HEK293 (cell line): ENCODE measurements at regions not wholly inside any gene's neighbourhood (a gene's known extent, or its start where the extent isn't known, plus 50 kb on each side); places are given as distances from the start of the nearest gene placed in this dataset.

Source experiments
- CTCF ChIA-PET: fragments of 350-600 bp; formaldehyde crosslinking; extraction: SDS; loops from one replicate; lab custom pipeline; 2021; ENCODE audit warnings: antibody characterized with exemption; lab: Yijun Ruan, JAX
- POLR2A ChIA-PET: fragments of 300-600 bp; formaldehyde crosslinking; extraction: SDS; loops from one replicate; lab custom pipeline; 2020; ENCODE audit warnings: antibody characterized with exemption, inconsistent platforms; lab: Yijun Ruan, JAX
- H3K27ac ChIP-seq: fragments of 200-500 bp; sonication (Bioruptor generic); 2 replicates; pipeline ENCODE4 v1.5.1; 2014; ENCODE audit warnings: low read depth, low read length, control low read depth, inconsistent platforms; ENCODE audit errors: extremely low read depth
- H3K36me3 ChIP-seq, 2 experiments: fragments of 200-500 bp in 1 of 2; sonication (Bioruptor generic) in 1 of 2; 1 replicate in 1 of 2; 2 replicates in 1 of 2; pipeline ENCODE4 v1.5.1; 2014 to 2017; ENCODE audit warnings: inconsistent platforms in 2 of 2, low read length in 2 of 2; ENCODE audit not compliant: control insufficient read depth in 2 of 2, insufficient read depth in 1 of 2
- H3K4me1 ChIP-seq: fragments of 200-500 bp; sonication (Bioruptor generic); 2 replicates; pipeline ENCODE4 v1.5.1; 2014; ENCODE audit warnings: mild to moderate bottlenecking, low read length, inconsistent platforms; ENCODE audit not compliant: control insufficient read depth, insufficient read depth
- H3K4me3 ChIP-seq: 2 replicates; pipeline ENCODE4 v1.5.1; 2011; ENCODE audit warnings: low read depth, mild to moderate bottlenecking, control low read depth, low read length, moderate library complexity
- H3K9me3 ChIP-seq: fragments of 200-500 bp; sonication (Bioruptor generic); 2 replicates; pipeline ENCODE4 v1.5.1; 2014; ENCODE audit warnings: low read depth, low read length, inconsistent platforms; ENCODE audit not compliant: control insufficient read depth, insufficient read depth
- KLF8 ChIP-seq: fragments of 450-650 bp; formaldehyde crosslinking; IDR thresholded peaks from 2 replicates; pipeline ENCODE4 v1.5.1; 2016; ENCODE audit warnings: missing biosample characterization, missing genetic modification characterization
- SP2 ChIP-seq: fragments of 450-650 bp; formaldehyde crosslinking; IDR thresholded peaks from 2 replicates; pipeline ENCODE4 v1.5.1; 2016; ENCODE audit warnings: missing biosample characterization, missing genetic modification characterization
- ZBTB20 ChIP-seq: fragments of 450-650 bp; formaldehyde crosslinking; IDR thresholded peaks from 2 replicates; pipeline ENCODE4 v1.5.1; 2016; ENCODE audit warnings: missing biosample characterization, missing genetic modification characterization
- ZIC2 ChIP-seq: fragments of 450-650 bp; formaldehyde crosslinking; IDR thresholded peaks from 2 replicates; pipeline ENCODE4 v1.5.1; 2016; ENCODE audit warnings: missing biosample characterization, missing genetic modification characterization
- ZNF146 ChIP-seq: fragments of 450-650 bp; formaldehyde crosslinking; IDR thresholded peaks from 2 replicates; pipeline ENCODE4 v1.5.1; 2016; ENCODE audit warnings: missing biosample characterization, missing genetic modification characterization
- ZNF19 ChIP-seq: fragments of 450-650 bp; formaldehyde crosslinking; IDR thresholded peaks from 2 replicates; pipeline ENCODE4; 2016; ENCODE audit warnings: missing biosample characterization, missing genetic modification characterization, low read depth
- ZNF292 ChIP-seq: fragments of 450-650 bp; formaldehyde crosslinking; IDR thresholded peaks from 2 replicates; pipeline ENCODE4 v1.5.1; 2016; ENCODE audit warnings: low read depth, missing biosample characterization, missing genetic modification characterization, borderline replicate concordance
- ZNF48 ChIP-seq: fragments of 450-650 bp; formaldehyde crosslinking; IDR thresholded peaks from 2 replicates; pipeline ENCODE4 v1.5.1; 2016; ENCODE audit warnings: missing biosample characterization, missing genetic modification characterization
- ZNF549 ChIP-seq: fragments of 450-650 bp; IDR thresholded peaks from 2 replicates; pipeline ENCODE4 v1.5.1; 2018; ENCODE audit warnings: missing biosample characterization, missing genetic modification characterization, mild to moderate bottlenecking, inconsistent platforms, moderate library complexity
- ZNF555 ChIP-seq: fragments of 450-650 bp; formaldehyde crosslinking; conservative IDR thresholded peaks from 2 replicates; pipeline ENCODE4 v1.5.1; 2017; ENCODE audit warnings: missing biosample characterization, mild to moderate bottlenecking, missing genetic modification characterization, inconsistent platforms
- ZNF843 ChIP-seq: fragments of 450-650 bp; formaldehyde crosslinking; IDR thresholded peaks from 2 replicates; pipeline ENCODE4 v1.5.1; 2016; ENCODE audit warnings: missing biosample characterization, missing genetic modification characterization
- TF ChIP-seq, protein P1 (sequence below): fragments of 450-650 bp; IDR thresholded peaks from 2 replicates; pipeline ENCODE4 v1.5.1; 2018; ENCODE audit warnings: missing biosample characterization, mild to moderate bottlenecking, missing genetic modification characterization
- TF ChIP-seq, protein P2 (sequence below): fragments of 450-650 bp; formaldehyde crosslinking; IDR thresholded peaks from 2 replicates; pipeline ENCODE4 v1.5.1; 2017; ENCODE audit warnings: missing biosample characterization, missing genetic modification characterization
- TF ChIP-seq, protein P3 (sequence below): fragments of 450-650 bp; formaldehyde crosslinking; IDR thresholded peaks from 2 replicates; pipeline ENCODE4 v1.5.1; 2016; ENCODE audit warnings: missing biosample characterization, missing genetic modification characterization, borderline replicate concordance
- TF ChIP-seq, protein P4 (sequence below): fragments of 450-650 bp; formaldehyde crosslinking; IDR thresholded peaks from 2 replicates; pipeline ENCODE4 v1.5.1; 2016; ENCODE audit warnings: missing biosample characterization, missing genetic modification characterization

DNA sequence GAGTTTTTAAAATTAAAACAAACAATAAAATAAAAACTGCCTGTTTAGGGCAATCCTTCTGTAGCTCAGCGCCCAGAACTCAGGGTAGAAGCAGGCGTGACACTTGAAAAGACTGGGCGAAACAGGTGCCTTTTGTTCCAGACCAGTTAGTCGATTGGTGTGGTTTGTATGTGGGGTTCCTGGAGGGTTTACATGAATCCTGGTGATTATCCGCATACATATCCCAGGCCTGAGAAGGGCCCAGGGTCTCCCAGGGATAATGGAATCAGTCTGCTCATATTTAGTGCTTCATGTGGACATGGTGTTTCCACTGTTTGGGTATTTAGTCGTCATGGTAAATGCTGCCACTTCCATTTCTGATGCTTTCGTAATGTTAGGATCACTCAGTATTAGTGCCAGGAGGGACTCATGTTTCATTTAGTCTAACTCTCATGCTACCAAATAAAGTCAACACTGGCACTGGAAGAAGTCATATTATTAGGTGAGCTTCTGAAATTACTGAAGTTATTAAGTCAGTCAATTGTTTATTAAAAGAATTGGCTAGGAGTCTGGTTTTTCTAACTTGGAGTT is 116.5 kb downstream of the SAMD5 start:
- CTCF ChIA-PET = interaction anchor here (1.7 kb wide), 1 partner anchor 10 kb away, joined by 4 read pairs; no protein-coding TSS in a partner anchor
- H3K9me3 ChIP-seq = no peaks in the 10 kb centered on the region
- POLR2A ChIA-PET = no interaction called here
- H3K4me3 ChIP-seq = no peak overlapping the region
- H3K36me3 ChIP-seq = no peaks in the 10 kb centered on the region
- H3K27ac ChIP-seq = no peak overlapping the region
- H3K4me1 ChIP-seq = no peaks in the 10 kb centered on the region
- no peak for TF ChIP-seq ZNF146 (tag by site-specific recombination)
- TF ChIP-seq, protein P1, sequence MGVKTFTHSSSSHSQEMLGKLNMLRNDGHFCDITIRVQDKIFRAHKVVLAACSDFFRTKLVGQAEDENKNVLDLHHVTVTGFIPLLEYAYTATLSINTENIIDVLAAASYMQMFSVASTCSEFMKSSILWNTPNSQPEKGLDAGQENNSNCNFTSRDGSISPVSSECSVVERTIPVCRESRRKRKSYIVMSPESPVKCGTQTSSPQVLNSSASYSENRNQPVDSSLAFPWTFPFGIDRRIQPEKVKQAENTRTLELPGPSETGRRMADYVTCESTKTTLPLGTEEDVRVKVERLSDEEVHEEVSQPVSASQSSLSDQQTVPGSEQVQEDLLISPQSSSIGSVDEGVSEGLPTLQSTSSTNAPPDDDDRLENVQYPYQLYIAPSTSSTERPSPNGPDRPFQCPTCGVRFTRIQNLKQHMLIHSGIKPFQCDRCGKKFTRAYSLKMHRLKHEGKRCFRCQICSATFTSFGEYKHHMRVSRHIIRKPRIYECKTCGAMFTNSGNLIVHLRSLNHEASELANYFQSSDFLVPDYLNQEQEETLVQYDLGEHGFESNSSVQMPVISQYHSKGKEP = no peak
- no peak for TF ChIP-seq ZNF48 (tag by site-specific recombination)
- TF ChIP-seq ZNF19 (tag by site-specific recombination) = no peak
- TF ChIP-seq, protein P2, sequence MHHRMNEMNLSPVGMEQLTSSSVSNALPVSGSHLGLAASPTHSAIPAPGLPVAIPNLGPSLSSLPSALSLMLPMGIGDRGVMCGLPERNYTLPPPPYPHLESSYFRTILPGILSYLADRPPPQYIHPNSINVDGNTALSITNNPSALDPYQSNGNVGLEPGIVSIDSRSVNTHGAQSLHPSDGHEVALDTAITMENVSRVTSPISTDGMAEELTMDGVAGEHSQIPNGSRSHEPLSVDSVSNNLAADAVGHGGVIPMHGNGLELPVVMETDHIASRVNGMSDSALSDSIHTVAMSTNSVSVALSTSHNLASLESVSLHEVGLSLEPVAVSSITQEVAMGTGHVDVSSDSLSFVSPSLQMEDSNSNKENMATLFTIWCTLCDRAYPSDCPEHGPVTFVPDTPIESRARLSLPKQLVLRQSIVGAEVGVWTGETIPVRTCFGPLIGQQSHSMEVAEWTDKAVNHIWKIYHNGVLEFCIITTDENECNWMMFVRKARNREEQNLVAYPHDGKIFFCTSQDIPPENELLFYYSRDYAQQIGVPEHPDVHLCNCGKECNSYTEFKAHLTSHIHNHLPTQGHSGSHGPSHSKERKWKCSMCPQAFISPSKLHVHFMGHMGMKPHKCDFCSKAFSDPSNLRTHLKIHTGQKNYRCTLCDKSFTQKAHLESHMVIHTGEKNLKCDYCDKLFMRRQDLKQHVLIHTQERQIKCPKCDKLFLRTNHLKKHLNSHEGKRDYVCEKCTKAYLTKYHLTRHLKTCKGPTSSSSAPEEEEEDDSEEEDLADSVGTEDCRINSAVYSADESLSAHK (tag by site-specific recombination) = no peak
- TF ChIP-seq ZNF555 (tag by site-specific recombination) = no peak
- TF ChIP-seq ZNF292 (tag by site-specific recombination) = no peak
- TF ChIP-seq, protein P3, sequence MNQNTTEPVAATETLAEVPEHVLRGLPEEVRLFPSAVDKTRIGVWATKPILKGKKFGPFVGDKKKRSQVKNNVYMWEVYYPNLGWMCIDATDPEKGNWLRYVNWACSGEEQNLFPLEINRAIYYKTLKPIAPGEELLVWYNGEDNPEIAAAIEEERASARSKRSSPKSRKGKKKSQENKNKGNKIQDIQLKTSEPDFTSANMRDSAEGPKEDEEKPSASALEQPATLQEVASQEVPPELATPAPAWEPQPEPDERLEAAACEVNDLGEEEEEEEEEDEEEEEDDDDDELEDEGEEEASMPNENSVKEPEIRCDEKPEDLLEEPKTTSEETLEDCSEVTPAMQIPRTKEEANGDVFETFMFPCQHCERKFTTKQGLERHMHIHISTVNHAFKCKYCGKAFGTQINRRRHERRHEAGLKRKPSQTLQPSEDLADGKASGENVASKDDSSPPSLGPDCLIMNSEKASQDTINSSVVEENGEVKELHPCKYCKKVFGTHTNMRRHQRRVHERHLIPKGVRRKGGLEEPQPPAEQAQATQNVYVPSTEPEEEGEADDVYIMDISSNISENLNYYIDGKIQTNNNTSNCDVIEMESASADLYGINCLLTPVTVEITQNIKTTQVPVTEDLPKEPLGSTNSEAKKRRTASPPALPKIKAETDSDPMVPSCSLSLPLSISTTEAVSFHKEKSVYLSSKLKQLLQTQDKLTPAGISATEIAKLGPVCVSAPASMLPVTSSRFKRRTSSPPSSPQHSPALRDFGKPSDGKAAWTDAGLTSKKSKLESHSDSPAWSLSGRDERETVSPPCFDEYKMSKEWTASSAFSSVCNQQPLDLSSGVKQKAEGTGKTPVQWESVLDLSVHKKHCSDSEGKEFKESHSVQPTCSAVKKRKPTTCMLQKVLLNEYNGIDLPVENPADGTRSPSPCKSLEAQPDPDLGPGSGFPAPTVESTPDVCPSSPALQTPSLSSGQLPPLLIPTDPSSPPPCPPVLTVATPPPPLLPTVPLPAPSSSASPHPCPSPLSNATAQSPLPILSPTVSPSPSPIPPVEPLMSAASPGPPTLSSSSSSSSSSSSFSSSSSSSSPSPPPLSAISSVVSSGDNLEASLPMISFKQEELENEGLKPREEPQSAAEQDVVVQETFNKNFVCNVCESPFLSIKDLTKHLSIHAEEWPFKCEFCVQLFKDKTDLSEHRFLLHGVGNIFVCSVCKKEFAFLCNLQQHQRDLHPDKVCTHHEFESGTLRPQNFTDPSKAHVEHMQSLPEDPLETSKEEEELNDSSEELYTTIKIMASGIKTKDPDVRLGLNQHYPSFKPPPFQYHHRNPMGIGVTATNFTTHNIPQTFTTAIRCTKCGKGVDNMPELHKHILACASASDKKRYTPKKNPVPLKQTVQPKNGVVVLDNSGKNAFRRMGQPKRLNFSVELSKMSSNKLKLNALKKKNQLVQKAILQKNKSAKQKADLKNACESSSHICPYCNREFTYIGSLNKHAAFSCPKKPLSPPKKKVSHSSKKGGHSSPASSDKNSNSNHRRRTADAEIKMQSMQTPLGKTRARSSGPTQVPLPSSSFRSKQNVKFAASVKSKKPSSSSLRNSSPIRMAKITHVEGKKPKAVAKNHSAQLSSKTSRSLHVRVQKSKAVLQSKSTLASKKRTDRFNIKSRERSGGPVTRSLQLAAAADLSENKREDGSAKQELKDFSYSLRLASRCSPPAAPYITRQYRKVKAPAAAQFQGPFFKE (tag by site-specific recombination) = no peak
- no peak for TF ChIP-seq KLF8 (tag by site-specific recombination)
- no peak for TF ChIP-seq ZNF549
- TF ChIP-seq ZBTB20 (tag by site-specific recombination) = no peak
- TF ChIP-seq SP2 = no peak
- TF ChIP-seq, protein P4, sequence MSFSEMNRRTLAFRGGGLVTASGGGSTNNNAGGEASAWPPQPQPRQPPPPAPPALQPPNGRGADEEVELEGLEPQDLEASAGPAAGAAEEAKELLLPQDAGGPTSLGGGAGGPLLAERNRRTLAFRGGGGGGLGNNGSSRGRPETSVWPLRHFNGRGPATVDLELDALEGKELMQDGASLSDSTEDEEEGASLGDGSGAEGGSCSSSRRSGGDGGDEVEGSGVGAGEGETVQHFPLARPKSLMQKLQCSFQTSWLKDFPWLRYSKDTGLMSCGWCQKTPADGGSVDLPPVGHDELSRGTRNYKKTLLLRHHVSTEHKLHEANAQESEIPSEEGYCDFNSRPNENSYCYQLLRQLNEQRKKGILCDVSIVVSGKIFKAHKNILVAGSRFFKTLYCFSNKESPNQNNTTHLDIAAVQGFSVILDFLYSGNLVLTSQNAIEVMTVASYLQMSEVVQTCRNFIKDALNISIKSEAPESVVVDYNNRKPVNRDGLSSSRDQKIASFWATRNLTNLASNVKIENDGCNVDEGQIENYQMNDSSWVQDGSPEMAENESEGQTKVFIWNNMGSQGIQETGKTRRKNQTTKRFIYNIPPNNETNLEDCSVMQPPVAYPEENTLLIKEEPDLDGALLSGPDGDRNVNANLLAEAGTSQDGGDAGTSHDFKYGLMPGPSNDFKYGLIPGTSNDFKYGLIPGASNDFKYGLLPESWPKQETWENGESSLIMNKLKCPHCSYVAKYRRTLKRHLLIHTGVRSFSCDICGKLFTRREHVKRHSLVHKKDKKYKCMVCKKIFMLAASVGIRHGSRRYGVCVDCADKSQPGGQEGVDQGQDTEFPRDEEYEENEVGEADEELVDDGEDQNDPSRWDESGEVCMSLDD (tag by site-specific recombination) = no peak
- TF ChIP-seq ZIC2 (tag by site-specific recombination) = no peak
- TF ChIP-seq ZNF843 (tag by site-specific recombination) = no peak
